Common myeloid progenitor, CD34-positive (primary cell): ENCODE measurements at regions not wholly inside any gene's neighbourhood (a gene's known extent, or its start where the extent isn't known, plus 50 kb on each side); places are given as distances from the start of the nearest gene placed in this dataset.
"Not testable (repeated sequence)": the region's sequence is repeated elsewhere in the genome, so short reads cannot be mapped to it uniquely, and the experiment has no call there.

Experiments
- CTCF ChIA-PET: fragments of 350-600 bp; sonication (Branson Sonifier 250); formaldehyde crosslinking; loops from one replicate; lab custom pipeline; 2021; ENCODE audit warnings: antibody characterized with exemption; lab: Charles Lee
- POLR2A ChIA-PET: fragments of 350-600 bp; sonication (Branson Sonifier 250); formaldehyde crosslinking; loops from one replicate; lab custom pipeline; 2021; ENCODE audit warnings: antibody characterized with exemption; lab: Charles Lee
- DNase-seq, 3 donors: peaks; one replicate each; pipeline versions ENCODE4 v3.0.0 to v3.0.0-alpha.2; 2013
- H3K27ac ChIP-seq, 2 experiments: 1 replicate in 1 of 2; 2 replicates in 1 of 2; pipeline ENCODE4 v1.7.0; 2013; ENCODE audit warnings: inconsistent platforms in 2 of 2, low read length in 2 of 2, mild to moderate bottlenecking in 2 of 2, low read depth in 1 of 2, moderate library complexity in 1 of 2; ENCODE audit not compliant: severe bottlenecking in 2 of 2, insufficient read depth in 1 of 2, poor library complexity in 1 of 2
- H3K27me3 ChIP-seq, 5 experiments: replicated peaks in 2 of 5; 1 replicate in 3 of 5; 2 replicates in 2 of 5; pipeline versions ENCODE4 v1.6.1 to v1.7.0; 2013; ENCODE audit warnings: low read length in 4 of 5, mild to moderate bottlenecking in 2 of 5, moderate library complexity in 2 of 5, inconsistent platforms in 1 of 5; ENCODE audit not compliant: insufficient read depth in 5 of 5, control insufficient read depth in 4 of 5
- H3K36me3 ChIP-seq, 4 experiments: 1 replicate in 2 of 4; 2 replicates in 2 of 4; pipeline versions ENCODE4 v1.6.1 to v1.7.0; 2013; ENCODE audit warnings: low read length in 3 of 4, control low read depth in 1 of 4, mild to moderate bottlenecking in 1 of 4; ENCODE audit not compliant: control insufficient read depth in 4 of 4, insufficient read depth in 4 of 4
- H3K4me1 ChIP-seq, 4 experiments: 1 replicate in 3 of 4; 2 replicates in 1 of 4; pipeline versions ENCODE4 v1.6.1 to v1.7.1; 2013; ENCODE audit warnings: low read length in 3 of 4, mild to moderate bottlenecking in 3 of 4, control low read depth in 1 of 4, inconsistent platforms in 1 of 4, moderate library complexity in 1 of 4; ENCODE audit not compliant: control insufficient read depth in 4 of 4, insufficient read depth in 4 of 4; ENCODE audit errors: control extremely low read depth in 1 of 4
- H3K4me3 ChIP-seq, 7 experiments: 1 replicate in 4 of 7; 2 replicates in 3 of 7; pipeline versions ENCODE4 v1.5.1 to v1.7.0; 2013; ENCODE audit warnings: mild to moderate bottlenecking in 7 of 7, low read length in 6 of 7, moderate library complexity in 6 of 7, inconsistent platforms in 2 of 7, low read depth in 2 of 7, control low read depth in 1 of 7; ENCODE audit not compliant: insufficient read depth in 4 of 7, control insufficient read depth in 1 of 7; ENCODE audit errors: extremely low read depth in 1 of 7
- H3K9me3 ChIP-seq, 5 experiments: 1 replicate in 4 of 5; 2 replicates in 1 of 5; pipeline versions ENCODE4 v1.6.1 to v1.7.1; 2013; ENCODE audit warnings: low read length in 4 of 5, mild to moderate bottlenecking in 2 of 5, inconsistent platforms in 1 of 5, low read depth in 1 of 5, moderate library complexity in 1 of 5; ENCODE audit not compliant: control insufficient read depth in 4 of 5, insufficient read depth in 2 of 5; ENCODE audit errors: control extremely low read depth in 1 of 5
- WGBS: methylation state at CpG from one replicate; pipeline ENCODE4 v1.1.5; 2013; ENCODE audit not compliant: insufficient coverage; 5-methylcytosine and 5-hydroxymethylcytosine counted together

- 84% methylated on average over 2 of the region's 2 CpGs for WGBS
- H3K36me3 ChIP-seq: no peaks in the 10 kb centered on the region
- no peak for DNase-seq
- CTCF ChIA-PET: no interaction called here
- POLR2A ChIA-PET: no interaction called here
- H3K9me3 ChIP-seq: no peaks in the 10 kb centered on the region
- peaks cover 0 to 14% (median 2%) of the 10 kb centered on the region in 4 experiments for H3K4me1 ChIP-seq
- H3K27ac ChIP-seq: no peak overlapping the region
- no peak overlapping the region for H3K4me3 ChIP-seq
- no peaks in the 10 kb centered on the region for H3K27me3 ChIP-seq
Observed at GRCh38 chrX:114272096-114272686, 311.7 kb upstream of the HTR2C start.

- H3K27me3 ChIP-seq, H3K27ac ChIP-seq, POLR2A ChIA-PET, CTCF ChIA-PET, H3K36me3 ChIP-seq, H3K4me3 ChIP-seq, H3K9me3 ChIP-seq, DNase-seq: not testable (repeated sequence)
- 95% methylated on average over 13 of the region's 21 CpGs for WGBS
- H3K4me1 ChIP-seq: peaks cover 0 to 28% (median 2%) of the 10 kb centered on the region in 4 experiments
Observed at GRCh38 chrX:114270371-114270770, 313.5 kb upstream of the HTR2C start.

- no peaks in the 10 kb centered on the region for H3K36me3 ChIP-seq
- CTCF ChIA-PET: no interaction called here
- POLR2A ChIA-PET: no interaction called here
- H3K27me3 ChIP-seq: no peaks in the 10 kb centered on the region
- H3K4me1 ChIP-seq: peaks cover 0 to 30% (median 2%) of the 10 kb centered on the region in 4 experiments
- peak in 2 of 3 donors; percentile 77 to 81 for DNase-seq
- no peak overlapping the region for H3K27ac ChIP-seq
- WGBS: 71% methylated on average over 1 of the region's 3 CpGs
- no peak overlapping the region for H3K4me3 ChIP-seq
- no peaks in the 10 kb centered on the region for H3K9me3 ChIP-seq
Observed at GRCh38 chrX:114268643-114269042, 315.2 kb upstream of the HTR2C start.

GRCh38 chrX:114267142-114267541, 316.7 kb upstream of the HTR2C start:
- no peaks in the 10 kb centered on the region for H3K36me3 ChIP-seq
- ChIA-PET POLR2A (no interaction called here), CTCF (no interaction called here)
- H3K9me3 ChIP-seq: no peaks in the 10 kb centered on the region
- H3K4me1 ChIP-seq: peaks cover 0 to 27% (median 1%) of the 10 kb centered on the region in 4 experiments
- H3K4me3 ChIP-seq: peak overlapping the region in 1 of 7 experiments; percentile 1
- H3K27ac ChIP-seq: peak overlapping the region; percentile 33 to 66
- 18% methylated on average over 2 of the region's 5 CpGs for WGBS
- H3K27me3 ChIP-seq: no peaks in the 10 kb centered on the region
- DNase-seq: peak; percentile 27 to 88 (median 83)

GRCh38 chrX:114252186-114252585, 331.7 kb upstream of the HTR2C start:
- CTCF ChIA-PET: no interaction called here
- 35% methylated on average over 3 of the region's 3 CpGs for WGBS
- no peaks in the 10 kb centered on the region for H3K36me3 ChIP-seq
- peaks cover 0 to 3% (median under 1%) of the 10 kb centered on the region in 4 experiments for H3K4me1 ChIP-seq
- no peak for DNase-seq
- H3K27ac ChIP-seq: no peak overlapping the region
- no peak overlapping the region for H3K4me3 ChIP-seq
- no peaks in the 10 kb centered on the region for H3K9me3 ChIP-seq
- POLR2A ChIA-PET: no interaction called here
- H3K27me3 ChIP-seq: peaks cover 0 to 3% (median 0%) of the 10 kb centered on the region in 5 experiments

GRCh38 chrX:114251575-114251974, 332.3 kb upstream of the HTR2C start:
- Histone ChIP-seq H3K4me1 (peaks cover 0 to 3% (median under 1%) of the 10 kb centered on the region in 4 experiments), H3K27ac (no peak overlapping the region), H3K4me3 (no peak overlapping the region), H3K27me3 (peaks cover 0 to 3% (median 0%) of the 10 kb centered on the region in 5 experiments), H3K36me3 (no peaks in the 10 kb centered on the region), H3K9me3 (no peaks in the 10 kb centered on the region)
- POLR2A ChIA-PET: no interaction called here
- WGBS: 100% methylated on average over 1 of the region's 1 CpG
- DNase-seq: no peak
- CTCF ChIA-PET: no interaction called here

GRCh38 chrX:114221445-114221844, 362.4 kb upstream of the HTR2C start:
- Histone ChIP-seq H3K27ac (no peak overlapping the region), H3K4me1 (no peaks in the 10 kb centered on the region), H3K9me3 (no peaks in the 10 kb centered on the region), H3K4me3 (no peak overlapping the region), H3K36me3 (no peaks in the 10 kb centered on the region), H3K27me3 (no peaks in the 10 kb centered on the region)
- POLR2A ChIA-PET: no interaction called here
- no CpG with 5 or more reads among the region's 2 CpGs for WGBS
- DNase-seq: no peak
- CTCF ChIA-PET: no interaction called here
